BJ (cell line): ENCODE measurements at regions not wholly inside any gene's neighbourhood (a gene's known extent, or its start where the extent isn't known, plus 50 kb on each side); places are given as distances from the start of the nearest gene placed in this dataset.

ENCODE experiments used
- CTCF ChIA-PET: fragments of 350-600 bp; formaldehyde crosslinking; extraction: SDS; loops from one replicate; lab custom pipeline; 2021; ENCODE audit warnings: antibody characterized with exemption, inconsistent platforms; lab: Yijun Ruan, JAX
- POLR2A ChIA-PET: fragments of 300-600 bp; sonication (Branson Sonifier 250); formaldehyde crosslinking; extraction: SDS; loops from one replicate; lab custom pipeline; 2021; ENCODE audit warnings: antibody characterized with exemption; lab: Charles Lee
- DNase-seq: peaks from one replicate; pipeline ENCODE4 v3.0.0-alpha.2; 2011; ENCODE audit warnings: low read depth
- H3K27me3 ChIP-seq: 2 replicates; pipeline ENCODE4 v1.6.0; 2011; ENCODE audit warnings: low read length; ENCODE audit not compliant: control insufficient read depth, insufficient read depth
- H3K36me3 ChIP-seq: 2 replicates; pipeline ENCODE4 v1.5.1; 2011; ENCODE audit warnings: low read length; ENCODE audit not compliant: control insufficient read depth, insufficient read depth
- H3K4me3 ChIP-seq: 2 replicates; pipeline ENCODE4 v1.5.1; 2011; ENCODE audit warnings: low read depth, mild to moderate bottlenecking, control low read depth, low read length
- TF ChIP-seq, protein P1 (sequence below): IDR thresholded peaks from 2 replicates; pipeline ENCODE4 v1.5.1; 2011; ENCODE audit warnings: low read depth, mild to moderate bottlenecking, control low read depth, inconsistent platforms, low read length, moderate library complexity; ENCODE audit not compliant: insufficient read depth

DNA sequence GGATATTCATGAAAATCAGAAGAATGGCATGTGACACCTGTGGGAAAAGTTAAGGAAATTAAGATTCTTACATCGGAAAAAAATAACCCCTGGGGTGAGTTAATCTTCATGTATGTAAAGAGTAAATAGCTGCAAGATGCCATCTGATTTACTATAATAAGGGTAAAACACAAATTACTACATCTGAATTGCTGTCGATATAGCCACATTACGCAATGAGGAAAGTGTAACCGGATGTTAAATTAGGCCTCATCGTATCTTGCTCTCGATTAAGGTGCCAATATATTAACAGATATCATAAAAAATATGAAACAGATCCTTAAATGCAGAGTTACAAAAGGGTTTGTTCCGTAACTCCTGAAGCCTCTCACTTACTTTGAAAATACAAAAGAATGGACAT lies 87.4 kb upstream of the ID4 start:
- ChIA-PET POLR2A (no interaction called here), CTCF (no interaction called here)
- H3K4me3 ChIP-seq: no peak overlapping the region
- no peaks in the 10 kb centered on the region for H3K27me3 ChIP-seq
- DNase-seq: no peak
- TF ChIP-seq, protein P1, sequence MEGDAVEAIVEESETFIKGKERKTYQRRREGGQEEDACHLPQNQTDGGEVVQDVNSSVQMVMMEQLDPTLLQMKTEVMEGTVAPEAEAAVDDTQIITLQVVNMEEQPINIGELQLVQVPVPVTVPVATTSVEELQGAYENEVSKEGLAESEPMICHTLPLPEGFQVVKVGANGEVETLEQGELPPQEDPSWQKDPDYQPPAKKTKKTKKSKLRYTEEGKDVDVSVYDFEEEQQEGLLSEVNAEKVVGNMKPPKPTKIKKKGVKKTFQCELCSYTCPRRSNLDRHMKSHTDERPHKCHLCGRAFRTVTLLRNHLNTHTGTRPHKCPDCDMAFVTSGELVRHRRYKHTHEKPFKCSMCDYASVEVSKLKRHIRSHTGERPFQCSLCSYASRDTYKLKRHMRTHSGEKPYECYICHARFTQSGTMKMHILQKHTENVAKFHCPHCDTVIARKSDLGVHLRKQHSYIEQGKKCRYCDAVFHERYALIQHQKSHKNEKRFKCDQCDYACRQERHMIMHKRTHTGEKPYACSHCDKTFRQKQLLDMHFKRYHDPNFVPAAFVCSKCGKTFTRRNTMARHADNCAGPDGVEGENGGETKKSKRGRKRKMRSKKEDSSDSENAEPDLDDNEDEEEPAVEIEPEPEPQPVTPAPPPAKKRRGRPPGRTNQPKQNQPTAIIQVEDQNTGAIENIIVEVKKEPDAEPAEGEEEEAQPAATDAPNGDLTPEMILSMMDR: no peak
- H3K36me3 ChIP-seq: no peaks in the 10 kb centered on the region

GRCh38 chr6:19752746-19753145 lies 84.4 kb upstream of the ID4 start:
- ChIA-PET CTCF (no interaction called here), POLR2A (interaction anchor here (0.5 kb wide), 1 partner anchor 33 kb away, joined by 8 read pairs; no protein-coding TSS in a partner anchor)
- H3K4me3 ChIP-seq: no peak overlapping the region
- no peaks in the 10 kb centered on the region for H3K27me3 ChIP-seq
- H3K36me3 ChIP-seq: no peaks in the 10 kb centered on the region
- TF ChIP-seq, protein P1: no peak
- no peak for DNase-seq

GRCh38 chr6:19753826-19754225 lies 83.3 kb upstream of the ID4 start:
- CTCF ChIA-PET: no interaction called here

DNA sequence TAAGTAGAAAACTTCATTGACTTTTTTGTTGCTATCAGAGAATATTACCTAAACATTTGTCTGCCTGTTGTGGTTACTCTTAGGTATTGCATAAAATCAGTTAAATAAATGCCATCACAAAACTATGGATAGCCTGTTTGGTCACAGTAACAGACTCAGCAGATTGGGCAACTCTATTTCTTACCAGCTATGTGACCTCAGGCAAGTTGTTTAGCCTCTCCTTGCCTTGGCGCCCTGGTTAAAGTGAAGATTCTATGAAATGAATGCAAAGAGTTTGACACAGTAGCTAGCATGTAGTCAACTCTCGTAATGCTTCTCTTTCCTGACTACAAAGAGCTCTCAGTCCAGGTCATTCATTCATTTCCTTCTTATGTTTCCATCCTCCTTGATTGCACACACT lies 82.5 kb upstream of the ID4 start:
- H3K36me3 ChIP-seq: no peaks in the 10 kb centered on the region
- DNase-seq: no peak
- H3K4me3 ChIP-seq: no peak overlapping the region
- H3K27me3 ChIP-seq: no peaks in the 10 kb centered on the region
- TF ChIP-seq, protein P1: no peak
- ChIA-PET POLR2A (no interaction called here), CTCF (no interaction called here)

More at GRCh38 chr6:19753826-19754225, 83.3 kb upstream of the ID4 start:
- Histone ChIP-seq H3K27me3 (no peaks in the 10 kb centered on the region), H3K36me3 (no peaks in the 10 kb centered on the region), H3K4me3 (no peak overlapping the region)
- POLR2A ChIA-PET: no interaction called here
- DNase-seq: no peak
- TF ChIP-seq, protein P1: no peak

GRCh38 chr6:19755181-19755580 lies 82.0 kb upstream of the ID4 start:
- no peak for DNase-seq
- TF ChIP-seq, protein P1: no peak

More at GRCh38 chr6:19755181-19755580, 82.0 kb upstream of the ID4 start:
- no peaks in the 10 kb centered on the region for H3K36me3 ChIP-seq
- ChIA-PET CTCF (interaction anchor here (1.2 kb wide), 1 partner anchor 15 kb away, joined by 3 read pairs; no protein-coding TSS in a partner anchor), POLR2A (no interaction called here)
- no peaks in the 10 kb centered on the region for H3K27me3 ChIP-seq
- no peak overlapping the region for H3K4me3 ChIP-seq
